Transverse colon (tissue), 4 donors: ENCODE measurements at regions not wholly inside any gene's neighbourhood (a gene's known extent, or its start where the extent isn't known, plus 50 kb on each side); places are given as distances from the start of the nearest gene placed in this dataset.

ENCODE experiments used
- DNase-seq: peaks from one replicate; pipeline ENCODE4 v3.0.0-alpha.2; 2019
- H3K27ac ChIP-seq, 4 donors: fragments of 200-600 bp; sonication (generic); 2 replicates each; pipeline ENCODE4 v1.5.1; 2016 to 2018; ENCODE audit warnings: inconsistent platforms in 4 of 4
- H3K27me3 ChIP-seq: fragments of 200-600 bp; sonication (generic); 2 replicates; pipeline ENCODE4 v1.5.1; 2017; ENCODE audit warnings: inconsistent platforms
- H3K36me3 ChIP-seq, 4 donors: fragments of 200-600 bp; sonication (generic); 2 replicates each; pipeline ENCODE4 v1.5.1; 2017 to 2019; ENCODE audit warnings: inconsistent platforms in 4 of 4
- H3K4me1 ChIP-seq, 4 donors: fragments of 200-600 bp; sonication (generic); 2 replicates each; pipeline ENCODE4 v1.5.1; 2017 to 2020; ENCODE audit warnings: inconsistent platforms in 4 of 4
- H3K4me3 ChIP-seq, 4 donors: fragments of 200-600 bp; sonication (generic); 1 replicate in 1 of 4; 2 replicates in 3 of 4; pipeline versions ENCODE4 v1.5.1 to v1.6.1; 2017 to 2019; ENCODE audit warnings: inconsistent platforms in 4 of 4
- H3K9me3 ChIP-seq, 2 donors: fragments of 200-600 bp; sonication (generic); 2 replicates each; pipeline ENCODE4 v1.5.1; 2017 to 2019; ENCODE audit warnings: inconsistent platforms in 2 of 2
- EP300 ChIP-seq: sonication (generic); formaldehyde crosslinking; IDR thresholded peaks from one replicate; pipeline ENCODE4 v1.6.1; 2017; ENCODE audit warnings: antibody characterized with exemption, low read depth
- POLR2A ChIP-seq: fragments of 450-650 bp; IDR thresholded peaks from one replicate; pipeline ENCODE4 v1.6.1; 2016; ENCODE audit warnings: antibody characterized with exemption, mild to moderate bottlenecking, moderate library complexity
- POLR2AphosphoS5 ChIP-seq, 3 donors: sonication (generic); formaldehyde crosslinking; IDR thresholded peaks; one replicate each; pipeline ENCODE4 v1.6.1; 2016; ENCODE audit warnings: antibody characterized with exemption in 3 of 3
- WGBS, 2 donors: methylation state at CpG; one replicate each; pipeline ENCODE4 v1.1.5; 2018; ENCODE audit warnings: low coverage in 1 of 2; 5-methylcytosine and 5-hydroxymethylcytosine counted together
- in situ Hi-C, 4 donors: fragments of 200-750 bp; cut with MboI; loops; one replicate each; pipeline versions ENCODE4 v1.15.0 to v1.15.1; 2017; ENCODE audit warnings: low sequenced_read_pairs in 3 of 4, low pct_ligation_motif_present in 1 of 4, low pct_unique_long_range_greater_than_20kb in 1 of 4
- intact Hi-C: fragments of 100-400 bp; cut with DNase I; formaldehyde crosslinking; loops from one replicate; pipeline ENCODE4 v1.15.1; 2023; ENCODE audit warnings: low total_unique reads
- TF ChIP-seq, protein P1 (sequence below), 5 experiments: fragments of 200-600 bp in 3 of 5; fragments of 450-650 bp in 2 of 5; sonication (generic) in 3 of 5; IDR thresholded peaks; 1 replicate in 2 of 5; 2 replicates in 3 of 5; pipeline ENCODE4 v1.5.1; 2016 to 2017; ENCODE audit warnings: antibody characterized with exemption in 5 of 5, inconsistent platforms in 3 of 5, mild to moderate bottlenecking in 2 of 5, moderate library complexity in 1 of 5

DNA sequence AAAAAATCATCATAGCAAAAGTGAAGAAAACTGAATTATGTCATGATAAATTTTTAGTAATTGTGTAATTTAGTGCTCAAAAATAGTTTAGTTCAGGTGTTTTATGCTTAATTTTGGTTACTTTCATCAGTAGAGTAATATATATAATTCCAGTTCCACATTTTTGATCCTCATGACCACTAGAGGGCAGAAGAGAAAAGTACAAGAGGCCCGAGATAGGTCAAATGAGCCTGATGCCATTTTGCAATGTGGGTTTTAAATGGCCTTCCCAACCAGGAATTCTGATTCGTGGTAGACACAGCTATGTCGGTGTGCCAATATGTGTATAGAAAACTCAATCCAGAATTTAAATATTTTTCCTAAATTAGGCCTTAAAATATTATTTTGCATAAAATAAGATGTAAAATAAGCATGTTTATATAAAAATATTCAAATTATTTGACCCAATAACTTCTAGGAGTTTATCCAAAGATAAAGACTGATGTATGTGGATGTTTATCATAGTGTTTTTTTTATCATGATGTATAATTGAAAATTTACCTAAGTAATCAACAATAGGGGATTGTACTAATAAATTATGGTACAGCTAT is 159.7 kb upstream of the RPS6KA2 start:
- Histone ChIP-seq H3K36me3 (no peaks in the 10 kb centered on the region), H3K4me1 (no peaks in the 10 kb centered on the region), H3K27ac (no peak overlapping the region), H3K27me3 (no peaks in the 10 kb centered on the region), H3K4me3 (no peak overlapping the region), H3K9me3 (no peaks in the 10 kb centered on the region)
- WGBS, 2 donors, result 0 to 2% methylated on average over 3 of the region's 3 CpGs
- in situ Hi-C loops, result loop anchor here (5.0 to 25.0 kb wide), 3 partner anchors 201 to 351 kb away; partner anchors contain the start of gene CEP43 (in 3 of the 4)
- intact Hi-C loops, result loop anchor here (10.0 kb wide), 2 partner anchors 168 to 198 kb away; partner anchors contain the start of gene RNASET2
- no peak for DNase-seq
- TF ChIP-seq, protein P1, sequence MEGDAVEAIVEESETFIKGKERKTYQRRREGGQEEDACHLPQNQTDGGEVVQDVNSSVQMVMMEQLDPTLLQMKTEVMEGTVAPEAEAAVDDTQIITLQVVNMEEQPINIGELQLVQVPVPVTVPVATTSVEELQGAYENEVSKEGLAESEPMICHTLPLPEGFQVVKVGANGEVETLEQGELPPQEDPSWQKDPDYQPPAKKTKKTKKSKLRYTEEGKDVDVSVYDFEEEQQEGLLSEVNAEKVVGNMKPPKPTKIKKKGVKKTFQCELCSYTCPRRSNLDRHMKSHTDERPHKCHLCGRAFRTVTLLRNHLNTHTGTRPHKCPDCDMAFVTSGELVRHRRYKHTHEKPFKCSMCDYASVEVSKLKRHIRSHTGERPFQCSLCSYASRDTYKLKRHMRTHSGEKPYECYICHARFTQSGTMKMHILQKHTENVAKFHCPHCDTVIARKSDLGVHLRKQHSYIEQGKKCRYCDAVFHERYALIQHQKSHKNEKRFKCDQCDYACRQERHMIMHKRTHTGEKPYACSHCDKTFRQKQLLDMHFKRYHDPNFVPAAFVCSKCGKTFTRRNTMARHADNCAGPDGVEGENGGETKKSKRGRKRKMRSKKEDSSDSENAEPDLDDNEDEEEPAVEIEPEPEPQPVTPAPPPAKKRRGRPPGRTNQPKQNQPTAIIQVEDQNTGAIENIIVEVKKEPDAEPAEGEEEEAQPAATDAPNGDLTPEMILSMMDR (IDR thresholded peaks at IDR 0.05), result peak; percentile 68 to 78 (median 72)
- TF ChIP-seq POLR2A (no peak), POLR2AphosphoS5 (IDR thresholded peaks at IDR 0.05) (no peak), EP300 (no peak)

DNA sequence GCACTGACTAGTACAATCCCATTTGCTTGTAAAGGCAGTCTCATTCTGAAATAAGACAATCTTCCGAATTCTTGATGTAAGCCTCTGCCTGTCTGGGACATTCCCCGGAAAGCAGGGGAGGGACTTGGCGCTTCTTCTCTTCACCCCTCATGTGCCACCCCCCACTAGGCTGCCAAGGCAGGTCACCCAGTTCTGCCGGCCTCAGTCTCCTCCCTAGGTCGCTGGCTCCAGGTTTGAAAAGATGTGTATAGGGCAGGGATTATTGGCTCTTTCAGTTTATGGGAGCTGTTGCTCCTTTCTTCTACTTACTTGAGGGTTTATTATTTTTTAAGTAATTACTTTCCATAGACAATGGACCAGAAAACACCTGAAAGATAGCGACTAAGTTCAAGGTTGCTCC is 158.1 kb upstream of the RPS6KA2 start:
- Histone ChIP-seq H3K4me3 (no peak overlapping the region), H3K9me3 (no peaks in the 10 kb centered on the region), H3K36me3 (no peaks in the 10 kb centered on the region), H3K4me1 (no peaks in the 10 kb centered on the region), H3K27me3 (no peaks in the 10 kb centered on the region), H3K27ac (no peak overlapping the region)
- DNase-seq, result no peak
- intact Hi-C loops, result loop anchor here (10.0 kb wide), 2 partner anchors 170 to 200 kb away; partner anchors contain the start of gene RNASET2
- 72 to 76% methylated on average over 6 of the region's 6 CpGs for WGBS, 2 donors
- TF ChIP-seq POLR2AphosphoS5 (IDR thresholded peaks at IDR 0.05) (no peak), POLR2A (no peak), EP300 (no peak)
- TF ChIP-seq, protein P1 (IDR thresholded peaks at IDR 0.05), result no peak
- in situ Hi-C loops, result loop anchor here (5.0 to 25.0 kb wide), 3 partner anchors 202 to 352 kb away; partner anchors contain the start of gene CEP43 (in 3 of the 4)

DNA sequence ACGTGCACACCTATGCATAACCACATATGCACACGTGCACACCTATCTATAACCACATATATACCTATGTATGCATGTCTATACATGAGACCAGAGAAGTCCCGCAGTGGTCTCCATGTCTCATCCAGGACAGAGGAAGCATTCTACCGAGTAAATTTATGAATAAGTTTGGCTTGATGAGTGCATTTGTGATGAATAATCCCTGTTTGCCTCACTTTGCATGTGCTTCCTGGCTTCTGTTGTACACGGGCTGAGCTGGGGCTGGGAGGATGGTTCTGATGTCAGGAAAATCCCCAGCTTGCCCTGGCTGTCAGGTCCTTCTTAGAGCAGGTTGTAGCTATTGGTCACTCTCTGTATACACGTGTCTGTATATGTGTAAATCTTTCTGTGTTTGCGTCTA is 157.6 kb upstream of the RPS6KA2 start:
- in situ Hi-C loops, result loop anchor here (5.0 to 25.0 kb wide), 3 partner anchors 203 to 353 kb away; partner anchors contain the start of gene CEP43 (in 3 of the 4)
- TF ChIP-seq POLR2A, result no peak
- TF ChIP-seq POLR2AphosphoS5 (IDR thresholded peaks at IDR 0.05), result no peak
- TF ChIP-seq EP300, result no peak
- TF ChIP-seq, protein P1 (IDR thresholded peaks at IDR 0.05), result no peak
- no peaks in the 10 kb centered on the region for H3K4me1 ChIP-seq
- intact Hi-C loops, result loop anchor here (10.0 kb wide), 2 partner anchors 170 to 200 kb away; partner anchors contain the start of gene RNASET2
- WGBS, 2 donors, result 84 to 100% methylated on average over 1 to 5 of the region's 7 CpGs
- no peak overlapping the region for H3K27ac ChIP-seq
- no peaks in the 10 kb centered on the region for H3K27me3 ChIP-seq
- H3K4me3 ChIP-seq, result no peak overlapping the region
- no peaks in the 10 kb centered on the region for H3K36me3 ChIP-seq
- DNase-seq, result no peak
- H3K9me3 ChIP-seq, result no peaks in the 10 kb centered on the region

DNA sequence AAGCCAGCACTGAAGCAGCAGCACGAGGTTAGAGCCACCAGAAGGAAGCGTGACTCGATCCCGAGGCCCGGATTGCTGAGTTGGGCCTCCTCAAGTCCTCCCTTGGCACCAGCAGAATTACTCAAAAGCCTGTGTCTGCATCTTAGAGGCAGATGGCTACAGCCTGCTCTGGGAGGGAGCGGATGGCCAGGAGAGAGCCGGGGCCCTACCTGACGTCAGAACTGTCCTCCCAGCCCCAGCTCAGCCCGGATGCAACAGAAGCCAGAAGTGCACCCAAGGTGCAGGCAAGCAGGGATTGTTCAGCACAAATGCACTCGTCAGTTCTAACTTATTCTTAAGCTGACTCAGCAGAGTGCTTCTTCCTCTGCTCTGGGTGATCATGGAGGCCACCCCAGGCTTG is 155.5 kb upstream of the RPS6KA2 start:
- Histone ChIP-seq H3K4me3 (no peak overlapping the region), H3K9me3 (no peaks in the 10 kb centered on the region), H3K4me1 (no peaks in the 10 kb centered on the region), H3K36me3 (no peaks in the 10 kb centered on the region), H3K27me3 (no peaks in the 10 kb centered on the region), H3K27ac (no peak overlapping the region)
- intact Hi-C loops, result loop anchor here (10.0 kb wide), 2 partner anchors 172 to 202 kb away; partner anchors contain the start of gene RNASET2
- no peak for TF ChIP-seq POLR2AphosphoS5 (IDR thresholded peaks at IDR 0.05)
- TF ChIP-seq, protein P1 (IDR thresholded peaks at IDR 0.05), result no peak
- no peak for TF ChIP-seq POLR2A
- no peak for TF ChIP-seq EP300
- 78% methylated on average over 10 of the region's 10 CpGs; no CpG with 5 or more reads in 1 of the 2 donors for WGBS, 2 donors
- DNase-seq, result no peak
- in situ Hi-C loops, result loop anchor here in 3 of 4 donors (25.0 kb wide), 2 partner anchors 205 to 355 kb away; partner anchors contain the start of gene CEP43 (in 3 of the 3)
